Activated CD8-positive, alpha-beta T cell treated with anti-CD3 and anti-CD28 coated beads for 36 hours (primary cell): ENCODE measurements at regions not wholly inside any gene's neighbourhood (a gene's known extent, or its start where the extent isn't known, plus 50 kb on each side); places are given as distances from the start of the nearest gene placed in this dataset.

Experiments used
- ATAC-seq: fragments of 200-7000 bp; cut with Tn5 transposase; one replicate; pipeline ENCODE4 v1.10.0; 2021; ENCODE audit warnings: mild to moderate bottlenecking, moderate library complexity
- CTCF ChIA-PET: fragments of 350-600 bp; sonication (Branson Sonifier 250); formaldehyde crosslinking; loops from one replicate; lab custom pipeline; 2021; ENCODE audit warnings: antibody characterized with exemption; lab: Charles Lee
- POLR2A ChIA-PET: fragments of 350-600 bp; sonication (Branson Sonifier 250); formaldehyde crosslinking; loops from one replicate; lab custom pipeline; 2021; ENCODE audit warnings: antibody characterized with exemption; lab: Charles Lee
- DNase-seq: peaks from one replicate; pipeline ENCODE4 v3.0.0-alpha.2; 2020
- H3K27ac Mint-ChIP-seq: one replicate; pipeline ENCODE4 v1.8.0; 2021; ENCODE audit warnings: mild to moderate bottlenecking, mixed read lengths
- H3K27me3 Mint-ChIP-seq: one replicate; pipeline ENCODE4 v1.8.0; 2021; ENCODE audit warnings: mixed read lengths
- H3K36me3 Mint-ChIP-seq: one replicate; pipeline ENCODE4 v1.8.0; 2021; ENCODE audit warnings: low read depth, mixed read lengths
- H3K4me1 Mint-ChIP-seq: one replicate; pipeline ENCODE4 v1.8.0; 2021; ENCODE audit warnings: low read depth, mixed read lengths
- H3K4me3 Mint-ChIP-seq: one replicate; pipeline ENCODE4 v1.8.0; 2021; ENCODE audit warnings: mild to moderate bottlenecking, moderate library complexity, mixed read lengths
- H3K9me3 Mint-ChIP-seq: one replicate; pipeline ENCODE4 v1.8.0; 2021; ENCODE audit warnings: mixed read lengths
- CTCF ChIP-seq: fragments of 200-600 bp; IDR thresholded peaks from one replicate; pipeline ENCODE4 v1.8.0; 2022; ENCODE audit warnings: antibody characterized with exemption, mild to moderate bottlenecking
- intact Hi-C: fragments of 100-400 bp; cut with micrococcal nuclease; formaldehyde crosslinking; loops from one replicate; pipeline ENCODE4 v1.10.0; 2022

- TF ChIP-seq CTCF, result no peak
- H3K9me3 Mint-ChIP-seq, result no peaks in the 10 kb centered on the region
- ChIA-PET POLR2A (interaction anchor here (0.6 kb wide), 1 partner anchor 458 kb away, joined by 3 read pairs; no protein-coding TSS in a partner anchor), CTCF (interaction anchor here (0.9 kb wide), 1 partner anchor 67 kb away, joined by 3 read pairs; the partner anchor contains the start of gene WIPF1)
- DNase-seq (no peak), ATAC-seq (no peak)
- no peak overlapping the region for H3K4me3 Mint-ChIP-seq
- no peak overlapping the region for H3K27ac Mint-ChIP-seq
- H3K27me3 Mint-ChIP-seq, result no peaks in the 10 kb centered on the region
- intact Hi-C loops, result no loop called here
- no peaks in the 10 kb centered on the region for H3K36me3 Mint-ChIP-seq
- H3K4me1 Mint-ChIP-seq, result peaks cover 42% of the 10 kb centered on the region
Observed at GRCh38 chr2:174664084-174664759, 66.6 kb upstream of the WIPF1 start.

GRCh38 chr2:174663550-174663949 is 65.9 kb upstream of the WIPF1 start:
- peaks cover 2% of the 10 kb centered on the region for H3K36me3 Mint-ChIP-seq
- H3K27me3 Mint-ChIP-seq, result no peaks in the 10 kb centered on the region
- no peak for ATAC-seq
- intact Hi-C loops, result no loop called here
- POLR2A ChIA-PET, result no interaction called here
- no peaks in the 10 kb centered on the region for H3K9me3 Mint-ChIP-seq
- no peak for TF ChIP-seq CTCF
- CTCF ChIA-PET, result interaction anchor here (0.9 to 1.2 kb wide), 2 partner anchors 35 to 66 kb away, joined by 3 read pairs; partner anchors contain the start of gene WIPF1
- no peak for DNase-seq
- H3K4me1 Mint-ChIP-seq, result peaks cover 44% of the 10 kb centered on the region
- no peak overlapping the region for H3K4me3 Mint-ChIP-seq
- H3K27ac Mint-ChIP-seq, result no peak overlapping the region

GRCh38 chr2:174662859-174663258 is 65.3 kb upstream of the WIPF1 start:
- Mint-ChIP-seq H3K4me3 (no peak overlapping the region), H3K27me3 (no peaks in the 10 kb centered on the region), H3K36me3 (peaks cover 2% of the 10 kb centered on the region), H3K9me3 (no peaks in the 10 kb centered on the region), H3K27ac (no peak overlapping the region), H3K4me1 (peaks cover 38% of the 10 kb centered on the region)
- no peak for TF ChIP-seq CTCF
- CTCF ChIA-PET, result interaction anchor here (1.2 kb wide), 1 partner anchor 36 kb away, joined by 3 read pairs; no protein-coding TSS in a partner anchor
- DNase-seq, result no peak
- no peak for ATAC-seq
- intact Hi-C loops, result no loop called here
- POLR2A ChIA-PET, result interaction anchor here (1.0 kb wide), 1 partner anchor 11 kb away, joined by 3 read pairs; no protein-coding TSS in a partner anchor

DNA sequence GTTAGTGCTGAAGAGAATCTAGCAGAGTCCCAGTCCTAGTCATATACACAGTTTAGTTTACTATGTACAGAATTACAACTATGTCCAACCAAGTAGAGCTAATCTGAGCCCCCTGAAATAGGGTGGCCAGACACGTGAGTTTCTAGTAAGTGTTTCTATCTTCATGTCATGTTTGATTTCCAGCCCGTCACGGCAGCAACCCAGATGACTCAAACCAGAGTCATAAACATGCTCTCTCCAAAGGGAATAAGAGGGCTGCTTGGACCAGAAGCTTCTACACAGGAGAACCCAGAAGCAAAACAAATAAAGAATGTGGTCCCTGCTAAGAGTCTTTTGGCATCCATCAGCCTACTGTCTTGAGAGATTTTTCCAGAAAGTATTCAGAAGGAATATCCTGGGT is 64.9 kb upstream of the WIPF1 start:
- H3K27ac Mint-ChIP-seq, result no peak overlapping the region

More for the DNA sequence above, 64.9 kb upstream of the WIPF1 start:
- no peaks in the 10 kb centered on the region for H3K9me3 Mint-ChIP-seq
- ChIA-PET POLR2A (interaction anchor here (1.0 kb wide), 1 partner anchor 11 kb away, joined by 3 read pairs; no protein-coding TSS in a partner anchor), CTCF (interaction anchor here (1.2 kb wide), 1 partner anchor 36 kb away, joined by 3 read pairs; no protein-coding TSS in a partner anchor)
- DNase-seq (no peak), ATAC-seq (no peak)
- intact Hi-C loops, result no loop called here
- peaks cover 2% of the 10 kb centered on the region for H3K36me3 Mint-ChIP-seq
- no peak overlapping the region for H3K4me3 Mint-ChIP-seq
- peaks cover 34% of the 10 kb centered on the region for H3K4me1 Mint-ChIP-seq
- no peak for TF ChIP-seq CTCF
- no peaks in the 10 kb centered on the region for H3K27me3 Mint-ChIP-seq
